HepG2 (cell line): ENCODE measurements at regions not wholly inside any gene's neighbourhood (a gene's known extent, or its start where the extent isn't known, plus 50 kb on each side); places are given as distances from the start of the nearest gene placed in this dataset.

Experiments
- ETV5 ChIP-seq: IDR thresholded peaks from 2 replicates; pipeline ENCODE4 v1.6.1; 2018; ENCODE audit warnings: missing biosample characterization, missing genetic modification reagents, inconsistent platforms, borderline replicate concordance
- HNF1A ChIP-seq, 2 experiments: sonication (generic) in 1 of 2; formaldehyde crosslinking in 1 of 2; IDR thresholded peaks; 2 replicates each; pipeline versions ENCODE4 v1.4.0 to v1.6.1; 2016 to 2020; ENCODE audit warnings: borderline replicate concordance in 1 of 2, low read depth in 1 of 2, mild to moderate bottlenecking in 1 of 2, missing genetic modification reagents in 1 of 2
- JARID2 ChIP-seq: sonication (generic); formaldehyde crosslinking; IDR thresholded peaks from 2 replicates; pipeline ENCODE4 v1.8.1; 2023; ENCODE audit warnings: missing genetic modification reagents, inconsistent platforms; ENCODE audit not compliant: insufficient replicate concordance
- KIAA2018 ChIP-seq: sonication (generic); formaldehyde crosslinking; IDR thresholded peaks from 2 replicates; pipeline ENCODE4 v1.5.0; 2020; ENCODE audit warnings: mild to moderate bottlenecking, missing genetic modification reagents, borderline replicate concordance
- WIZ ChIP-seq: sonication (generic); formaldehyde crosslinking; IDR thresholded peaks from 2 replicates; pipeline ENCODE4 v1.5.1; 2020; ENCODE audit warnings: mild to moderate bottlenecking, missing genetic modification reagents

GRCh38 chr2:106667478-106668070 is 180.4 kb downstream of the CD8B2 start (continued):
- no peak for TF ChIP-seq KIAA2018 (CRISPR knock-in tag)
- no peak for TF ChIP-seq HNF1A (IDR thresholded peaks at IDR 0.05; ENCODE audit: low read depth)
- TF ChIP-seq HNF1A (CRISPR knock-in tag; IDR thresholded peaks at IDR 0.05; ENCODE audit: borderline replicate concordance), result no peak
- no peak for TF ChIP-seq WIZ (CRISPR knock-in tag)
- no peak for TF ChIP-seq ETV5 (CRISPR knock-in tag)
- no peak for TF ChIP-seq JARID2
